Panc1 (cell line): ENCODE measurements at regions not wholly inside any gene's neighbourhood (a gene's known extent, or its start where the extent isn't known, plus 50 kb on each side); places are given as distances from the start of the nearest gene placed in this dataset.

Source experiments
- ATAC-seq: fragments of 200-7000 bp; cut with Tn5 transposase; 2 replicates; pipeline ENCODE4 v1.9.1; 2020; ENCODE audit warnings: mild to moderate bottlenecking, moderate library complexity
- BruUV-seq: library from RNA; stranded (reverse); fragments of 400-500 nt; replicated peaks from 2 replicates; lab custom pipeline; 2021; lab: Mats Ljungman, UMichigan
- CTCF ChIA-PET: fragments of 300-600 bp; sonication (Branson Sonifier 250); formaldehyde crosslinking; loops from one replicate; lab custom pipeline; 2022; ENCODE audit warnings: antibody characterized with exemption; lab: Charles Lee
- POLR2A ChIA-PET: fragments of 300-600 bp; sonication (Branson Sonifier 250); formaldehyde crosslinking; loops from one replicate; lab custom pipeline; 2022; ENCODE audit warnings: antibody characterized with exemption; lab: Charles Lee
- DNase-seq: peaks from one replicate; pipeline ENCODE4 v3.0.0-alpha.2; 2010; ENCODE audit warnings: low read depth, low spot score
- H3K27ac ChIP-seq: 2 replicates; pipeline ENCODE4 v1.5.1; 2011; ENCODE audit warnings: mild to moderate bottlenecking, low read length, inconsistent platforms
- H3K27me3 ChIP-seq: fragments of 200-500 bp; sonication (Bioruptor generic); 2 replicates; pipeline ENCODE4 v1.6.0; 2014; ENCODE audit warnings: low read length, inconsistent platforms; ENCODE audit not compliant: control insufficient read depth, insufficient read depth
- H3K36me3 ChIP-seq: fragments of 200-500 bp; sonication (Bioruptor generic); 2 replicates; pipeline ENCODE4 v1.5.1; 2014; ENCODE audit warnings: inconsistent platforms, mild to moderate bottlenecking, low read length, moderate library complexity; ENCODE audit not compliant: control insufficient read depth, insufficient read depth
- H3K4me1 ChIP-seq: 2 replicates; pipeline ENCODE4 v1.5.1; 2011; ENCODE audit warnings: inconsistent platforms, mild to moderate bottlenecking, low read length, moderate library complexity; ENCODE audit not compliant: control insufficient read depth, insufficient read depth
- H3K4me3 ChIP-seq, 2 experiments: 2 replicates each; pipeline ENCODE4 v1.5.1; 2011 to 2012; ENCODE audit warnings: low read depth in 2 of 2, low read length in 2 of 2, mild to moderate bottlenecking in 2 of 2, inconsistent platforms in 1 of 2, moderate library complexity in 1 of 2
- H3K9me3 ChIP-seq: fragments of 200-500 bp; sonication (Bioruptor generic); 2 replicates; pipeline ENCODE4 v1.5.1; 2014; ENCODE audit warnings: low read depth, mild to moderate bottlenecking, inconsistent platforms, low read length, moderate library complexity; ENCODE audit not compliant: control insufficient read depth, insufficient read depth
- POLR2AphosphoS5 ChIP-seq: IDR thresholded peaks from 2 replicates; pipeline ENCODE4 v1.6.1; 2012; ENCODE audit warnings: mild to moderate bottlenecking, low read depth, low read length, moderate library complexity
- REST ChIP-seq, 2 experiments: IDR thresholded peaks; 2 replicates each; pipeline ENCODE4 v1.6.1; 2011 to 2012; ENCODE audit warnings: low read depth in 2 of 2, control low read depth in 1 of 2, low read length in 1 of 2, mild to moderate bottlenecking in 1 of 2, moderate library complexity in 1 of 2; ENCODE audit not compliant: insufficient read depth in 1 of 2
- SIN3A ChIP-seq: IDR thresholded peaks from 2 replicates; pipeline ENCODE4 v1.6.1; 2012; ENCODE audit warnings: low read depth, mild to moderate bottlenecking, low read length, moderate library complexity, borderline replicate concordance; ENCODE audit not compliant: insufficient read depth
- TCF7L2 ChIP-seq: IDR thresholded peaks from 2 replicates; pipeline ENCODE4 v1.6.1; 2011; ENCODE audit warnings: mild to moderate bottlenecking, low read depth, low read length, inconsistent platforms
- in situ Hi-C: cut with HindIII; loops from 2 replicates; pipeline ENCODE4 v1.10.0; 2016; ENCODE audit warnings: low sequenced_read_pairs, low pct_unique_long_range_greater_than_20kb
- intact Hi-C: fragments of 100-400 bp; cut with micrococcal nuclease; formaldehyde crosslinking; loops from one replicate; pipeline ENCODE4 v1.10.0; 2022; ENCODE audit not compliant: unreplicated experiment
- TF ChIP-seq, protein P1 (sequence below): fragments of 450-650 bp; IDR thresholded peaks from 2 replicates; pipeline ENCODE4 v1.5.1; 2017; ENCODE audit warnings: mild to moderate bottlenecking

GRCh38 chr9:20184541-20184940 is 395.7 kb upstream of the SLC24A2 start:
- BruUV-seq: no TSS peak
- Histone ChIP-seq H3K27ac (no peak overlapping the region), H3K27me3 (no peaks in the 10 kb centered on the region), H3K9me3 (no peaks in the 10 kb centered on the region), H3K36me3 (no peaks in the 10 kb centered on the region), H3K4me1 (no peaks in the 10 kb centered on the region), H3K4me3 (no peak overlapping the region)
- ChIA-PET POLR2A (no interaction called here), CTCF (no interaction called here)
- TF ChIP-seq REST (IDR thresholded peaks at IDR 0.05; ENCODE audit: insufficient read depth in 1 of 2, low read depth in 2 of 2, low read length in 1 of 2) (no peak), TCF7L2 (no peak), SIN3A (no peak), POLR2AphosphoS5 (no peak)
- TF ChIP-seq, protein P1, sequence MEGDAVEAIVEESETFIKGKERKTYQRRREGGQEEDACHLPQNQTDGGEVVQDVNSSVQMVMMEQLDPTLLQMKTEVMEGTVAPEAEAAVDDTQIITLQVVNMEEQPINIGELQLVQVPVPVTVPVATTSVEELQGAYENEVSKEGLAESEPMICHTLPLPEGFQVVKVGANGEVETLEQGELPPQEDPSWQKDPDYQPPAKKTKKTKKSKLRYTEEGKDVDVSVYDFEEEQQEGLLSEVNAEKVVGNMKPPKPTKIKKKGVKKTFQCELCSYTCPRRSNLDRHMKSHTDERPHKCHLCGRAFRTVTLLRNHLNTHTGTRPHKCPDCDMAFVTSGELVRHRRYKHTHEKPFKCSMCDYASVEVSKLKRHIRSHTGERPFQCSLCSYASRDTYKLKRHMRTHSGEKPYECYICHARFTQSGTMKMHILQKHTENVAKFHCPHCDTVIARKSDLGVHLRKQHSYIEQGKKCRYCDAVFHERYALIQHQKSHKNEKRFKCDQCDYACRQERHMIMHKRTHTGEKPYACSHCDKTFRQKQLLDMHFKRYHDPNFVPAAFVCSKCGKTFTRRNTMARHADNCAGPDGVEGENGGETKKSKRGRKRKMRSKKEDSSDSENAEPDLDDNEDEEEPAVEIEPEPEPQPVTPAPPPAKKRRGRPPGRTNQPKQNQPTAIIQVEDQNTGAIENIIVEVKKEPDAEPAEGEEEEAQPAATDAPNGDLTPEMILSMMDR: no peak
- in situ Hi-C loops: no loop called here
- ATAC-seq (no peak), DNase-seq (no peak)
- intact Hi-C loops: no loop called here

DNA sequence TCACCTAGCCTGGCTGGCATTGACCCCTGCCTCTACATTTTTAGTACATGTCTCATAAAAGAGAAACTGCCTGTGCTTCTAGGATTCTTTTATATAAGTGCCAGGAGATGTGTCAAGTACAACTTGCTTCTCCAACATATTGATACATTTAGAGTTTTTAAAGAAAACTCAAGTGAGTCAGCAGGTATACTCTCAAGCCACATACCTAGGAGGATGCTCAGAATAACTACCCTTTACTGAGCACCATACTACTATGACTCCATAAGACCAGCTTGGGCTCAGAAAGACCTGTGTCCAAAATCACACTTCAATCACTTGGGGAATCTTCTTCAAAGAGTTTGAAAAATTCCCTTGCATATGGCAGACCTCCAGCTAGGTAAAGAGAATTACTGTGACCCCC is 389.8 kb upstream of the SLC24A2 start:
- Histone ChIP-seq H3K27me3 (no peaks in the 10 kb centered on the region), H3K4me1 (no peaks in the 10 kb centered on the region), H3K27ac (no peak overlapping the region), H3K36me3 (no peaks in the 10 kb centered on the region), H3K4me3 (no peak overlapping the region), H3K9me3 (no peaks in the 10 kb centered on the region)
- ATAC-seq (no peak), DNase-seq (no peak)
- CTCF ChIA-PET: interaction anchor here (0.6 kb wide), 2 partner anchors 766 to 1006 kb away, joined by 3 read pairs; no protein-coding TSS in a partner anchor
- in situ Hi-C loops (no loop called here), intact Hi-C loops (no loop called here)
- no TSS peak for BruUV-seq
- TF ChIP-seq SIN3A (no peak), TCF7L2 (no peak), REST (IDR thresholded peaks at IDR 0.05; ENCODE audit: insufficient read depth in 1 of 2, low read depth in 2 of 2, low read length in 1 of 2) (no peak), POLR2AphosphoS5 (no peak)
- TF ChIP-seq, protein P1: no peak
- POLR2A ChIA-PET: no interaction called here
